ENCODE measurements at regions not wholly inside any gene's neighbourhood (a gene's known extent, or its start where the extent isn't known, plus 50 kb on each side); places are given as distances from the start of the nearest gene placed in this dataset.

GRCh38 chr20:23225407-23226060, 125.1 kb upstream of the NXT1 start:
- ChIA-PET CTCF (no interaction called here), POLR2A (no interaction called here)
- no peak overlapping the region for H3K4me3 Mint-ChIP-seq
- peaks cover 3% of the 10 kb centered on the region for H3K27me3 Mint-ChIP-seq
- H3K27ac Mint-ChIP-seq: no peak overlapping the region
- no peak for TF ChIP-seq CTCF (IDR thresholded peaks at IDR 0.05)
- DNase-seq: no peak
- intact Hi-C loops (cut with micrococcal nuclease): no loop called here
- no peaks in the 10 kb centered on the region for H3K4me1 Mint-ChIP-seq (ENCODE audit: low read depth)
- no peak for ATAC-seq
- H3K9me3 Mint-ChIP-seq: peaks cover 13% of the 10 kb centered on the region
- no peaks in the 10 kb centered on the region for H3K36me3 Mint-ChIP-seq (ENCODE audit: low read depth)

- Mint-ChIP-seq H3K36me3 (ENCODE audit: low read depth) (no peaks in the 10 kb centered on the region), H3K27ac (no peak overlapping the region), H3K9me3 (peaks cover 17% of the 10 kb centered on the region), H3K4me1 (ENCODE audit: low read depth) (no peaks in the 10 kb centered on the region), H3K4me3 (no peak overlapping the region), H3K27me3 (peaks cover 3% of the 10 kb centered on the region)
- POLR2A ChIA-PET: no interaction called here
- DNase-seq: no peak
- CTCF ChIA-PET: no interaction called here
- TF ChIP-seq CTCF (IDR thresholded peaks at IDR 0.05): no peak
- intact Hi-C loops (cut with micrococcal nuclease): no loop called here
- ATAC-seq: no peak
Measured at GRCh38 chr20:23224806-23225205, 125.8 kb upstream of the NXT1 start.

- no peak for ATAC-seq
- CTCF ChIA-PET: interaction anchor here (1.1 kb wide), 1 partner anchor 11 kb away, joined by 4 read pairs; no protein-coding TSS in a partner anchor
- TF ChIP-seq CTCF (IDR thresholded peaks at IDR 0.05): no peak
Measured at GRCh38 chr20:23223908-23224580, 126.5 kb upstream of the NXT1 start.

GRCh38 chr20:23222531-23223200, 127.9 kb upstream of the NXT1 start:
- no peak for ATAC-seq
- ChIA-PET POLR2A (no interaction called here), CTCF (no interaction called here)
- H3K36me3 Mint-ChIP-seq (ENCODE audit: low read depth): no peaks in the 10 kb centered on the region
- no peak for DNase-seq
- H3K27ac Mint-ChIP-seq: no peak overlapping the region
- H3K4me1 Mint-ChIP-seq (ENCODE audit: low read depth): no peaks in the 10 kb centered on the region
- intact Hi-C loops (cut with micrococcal nuclease): no loop called here
- no peak overlapping the region for H3K4me3 Mint-ChIP-seq
- peaks cover 1% of the 10 kb centered on the region for H3K27me3 Mint-ChIP-seq
- H3K9me3 Mint-ChIP-seq: peaks cover 17% of the 10 kb centered on the region
- TF ChIP-seq CTCF (IDR thresholded peaks at IDR 0.05): no peak

More at GRCh38 chr20:23223908-23224580, 126.5 kb upstream of the NXT1 start:
- Mint-ChIP-seq H3K9me3 (peaks cover 17% of the 10 kb centered on the region), H3K4me1 (ENCODE audit: low read depth) (no peaks in the 10 kb centered on the region), H3K4me3 (no peak overlapping the region), H3K27me3 (peaks cover 3% of the 10 kb centered on the region), H3K36me3 (ENCODE audit: low read depth) (no peaks in the 10 kb centered on the region), H3K27ac (no peak overlapping the region)
- intact Hi-C loops (cut with micrococcal nuclease): no loop called here
- POLR2A ChIA-PET: no interaction called here
- no peak for DNase-seq

GRCh38 chr20:23217023-23217422, 130.9 kb upstream of the CD93 start:
- Mint-ChIP-seq H3K4me3 (no peak overlapping the region), H3K9me3 (peaks cover 14% of the 10 kb centered on the region), H3K36me3 (ENCODE audit: low read depth) (no peaks in the 10 kb centered on the region), H3K4me1 (ENCODE audit: low read depth) (no peaks in the 10 kb centered on the region), H3K27ac (no peak overlapping the region), H3K27me3 (peaks cover 2% of the 10 kb centered on the region)
- DNase-seq (no peak), ATAC-seq (no peak)
- no peak for TF ChIP-seq CTCF (IDR thresholded peaks at IDR 0.05)
- intact Hi-C loops (cut with micrococcal nuclease): no loop called here
- ChIA-PET POLR2A (no interaction called here), CTCF (no interaction called here)

Measured in activated CD8-positive, alpha-beta T cell treated with anti-CD3 and anti-CD28 coated beads for 36 hours (primary cell).